ENCODE measurements at regions not wholly inside any gene's neighbourhood (a gene's known extent, or its start where the extent isn't known, plus 50 kb on each side); places are given as distances from the start of the nearest gene placed in this dataset.

DNA sequence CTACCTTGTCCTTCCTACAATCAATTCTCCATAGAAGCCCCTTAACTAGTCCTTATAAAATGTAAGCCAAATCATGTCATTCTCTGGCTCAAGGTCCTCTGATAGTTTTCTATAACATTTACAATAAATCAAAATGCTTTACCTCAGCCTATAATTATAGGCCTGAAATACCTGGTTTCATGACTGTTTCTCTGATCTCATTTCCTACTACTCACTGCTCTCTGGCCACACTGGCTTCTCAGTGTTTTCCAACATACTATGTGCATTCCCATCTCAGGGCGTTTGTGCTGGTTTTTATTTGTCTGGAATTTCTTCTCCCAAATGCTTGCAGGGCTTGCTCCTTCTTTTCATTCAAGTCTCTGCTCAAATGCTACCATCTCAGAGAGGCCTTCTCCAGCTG lies 67.9 kb upstream of the MAGI3 start:
- Histone ChIP-seq H3K27me3 (ENCODE audit: control insufficient read depth, insufficient read depth, low read length) (no peaks in the 10 kb centered on the region), H3K4me3 (ENCODE audit: low read depth, low read length) (no peak overlapping the region), H3K36me3 (ENCODE audit: control insufficient read depth, insufficient read depth, low read length) (no peaks in the 10 kb centered on the region)
- FAIRE-seq (no peak), DNase-seq (ENCODE audit: low read depth) (no peak)
- no peak for TF ChIP-seq CTCF (IDR thresholded peaks at IDR 0.05; ENCODE audit: insufficient read depth, low read length, severe bottlenecking)

DNA sequence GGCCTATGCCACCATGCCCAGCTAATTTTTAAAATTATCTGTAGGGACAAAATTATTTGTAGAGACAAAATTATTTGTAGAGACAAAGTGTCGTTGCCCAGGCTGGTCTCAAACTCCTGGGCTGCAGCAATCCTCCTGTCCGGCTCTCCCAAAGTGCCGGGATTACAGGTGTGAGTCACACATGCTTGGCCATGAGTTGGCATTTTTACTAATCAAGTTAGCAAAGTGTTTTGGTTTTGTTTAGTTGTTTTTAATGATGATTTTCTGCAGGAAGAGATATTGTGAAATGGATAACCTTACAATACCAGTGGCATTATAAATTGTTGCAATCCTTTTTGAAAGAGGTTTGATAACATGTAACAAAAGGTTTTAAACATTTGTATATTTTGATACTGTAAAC lies 65.3 kb upstream of the MAGI3 start:
- DNase-seq (ENCODE audit: low read depth) (peak; percentile 86), FAIRE-seq (no peak)
- Histone ChIP-seq H3K4me3 (ENCODE audit: low read depth, low read length) (no peak overlapping the region), H3K36me3 (ENCODE audit: control insufficient read depth, insufficient read depth, low read length) (no peaks in the 10 kb centered on the region), H3K27me3 (ENCODE audit: control insufficient read depth, insufficient read depth, low read length) (no peaks in the 10 kb centered on the region)
- no peak for TF ChIP-seq CTCF (IDR thresholded peaks at IDR 0.05; ENCODE audit: insufficient read depth, low read length, severe bottlenecking)

- Histone ChIP-seq H3K4me3 (ENCODE audit: low read depth, low read length) (no peak overlapping the region), H3K27me3 (ENCODE audit: control insufficient read depth, insufficient read depth, low read length) (no peaks in the 10 kb centered on the region), H3K36me3 (ENCODE audit: control insufficient read depth, insufficient read depth, low read length) (no peaks in the 10 kb centered on the region)
- TF ChIP-seq CTCF (IDR thresholded peaks at IDR 0.05; ENCODE audit: insufficient read depth, low read length, severe bottlenecking), result no peak
- peak; percentile 82 for DNase-seq (ENCODE audit: low read depth)
- FAIRE-seq, result no peak
Measured at GRCh38 chr1:113326976-113327375, 63.3 kb upstream of the MAGI3 start.

GRCh38 chr1:113333056-113333455 lies 57.3 kb upstream of the MAGI3 start:
- H3K27me3 ChIP-seq (ENCODE audit: control insufficient read depth, insufficient read depth, low read length), result no peaks in the 10 kb centered on the region
- H3K36me3 ChIP-seq (ENCODE audit: control insufficient read depth, insufficient read depth, low read length), result no peaks in the 10 kb centered on the region
- no peak for TF ChIP-seq CTCF (IDR thresholded peaks at IDR 0.05; ENCODE audit: insufficient read depth, low read length, severe bottlenecking)
- DNase-seq (ENCODE audit: low read depth), result no peak
- no peak for FAIRE-seq
- H3K4me3 ChIP-seq (ENCODE audit: low read depth, low read length), result no peak overlapping the region

- Histone ChIP-seq H3K27me3 (ENCODE audit: control insufficient read depth, insufficient read depth, low read length) (no peaks in the 10 kb centered on the region), H3K36me3 (ENCODE audit: control insufficient read depth, insufficient read depth, low read length) (no peaks in the 10 kb centered on the region), H3K4me3 (ENCODE audit: low read depth, low read length) (no peak overlapping the region)
- no peak for TF ChIP-seq CTCF (IDR thresholded peaks at IDR 0.05; ENCODE audit: insufficient read depth, low read length, severe bottlenecking)
- FAIRE-seq (no peak), DNase-seq (ENCODE audit: low read depth) (no peak)
Measured at GRCh38 chr1:113340038-113340437, 50.3 kb upstream of the MAGI3 start.
